Activated CD4-positive, alpha-beta T cell treated with anti-CD3 and anti-CD28 coated beads, Interleukin-2, amount 10 ng/mL, durations not matched to agents 24 days and 14 days (primary cell): ENCODE measurements at regions not wholly inside any gene's neighbourhood (a gene's known extent, or its start where the extent isn't known, plus 50 kb on each side); places are given as distances from the start of the nearest gene placed in this dataset.

Experiments
- DNase-seq: peaks from one replicate; pipeline ENCODE4 v3.0.0; 2022
- H3K27ac Mint-ChIP-seq: one replicate; pipeline ENCODE4 v1.8.0; 2022; ENCODE audit warnings: mild to moderate bottlenecking, mixed read lengths
- H3K27me3 Mint-ChIP-seq: one replicate; pipeline ENCODE4 v1.8.0; 2022; ENCODE audit warnings: mixed read lengths
- H3K36me3 Mint-ChIP-seq: one replicate; pipeline ENCODE4 v1.8.0; 2022; ENCODE audit warnings: low read depth, mild to moderate bottlenecking, mixed read lengths
- H3K4me1 Mint-ChIP-seq: one replicate; pipeline ENCODE4 v1.8.0; 2021; ENCODE audit warnings: mixed read lengths
- H3K4me3 Mint-ChIP-seq: one replicate; pipeline ENCODE4 v1.8.0; 2022; ENCODE audit warnings: mild to moderate bottlenecking, moderate library complexity, mixed read lengths
- H3K9me3 Mint-ChIP-seq: one replicate; pipeline ENCODE4 v1.8.0; 2021; ENCODE audit warnings: mixed read lengths
- intact Hi-C: fragments of 100-400 bp; cut with micrococcal nuclease; formaldehyde crosslinking; loops from one replicate; pipeline ENCODE4 v1.15.1; 2023

GRCh38 chr3:168864107-168865021 is 768.6 kb upstream of the GOLIM4 start:
- no peak for DNase-seq
- Mint-ChIP-seq H3K27ac (no peak overlapping the region), H3K27me3 (no peaks in the 10 kb centered on the region), H3K9me3 (no peaks in the 10 kb centered on the region), H3K36me3 (no peaks in the 10 kb centered on the region), H3K4me3 (no peak overlapping the region), H3K4me1 (no peaks in the 10 kb centered on the region)
- intact Hi-C loops, result loop anchor here (10.0 kb wide), 1 partner anchor 880 kb away; no protein-coding TSS in a partner anchor

GRCh38 chr3:168863561-168863960 is 767.8 kb upstream of the GOLIM4 start:
- intact Hi-C loops, result loop anchor here (10.0 kb wide), 1 partner anchor 881 kb away; no protein-coding TSS in a partner anchor
- H3K9me3 Mint-ChIP-seq, result no peaks in the 10 kb centered on the region
- no peak overlapping the region for H3K4me3 Mint-ChIP-seq
- no peak for DNase-seq
- no peaks in the 10 kb centered on the region for H3K36me3 Mint-ChIP-seq
- H3K27me3 Mint-ChIP-seq, result no peaks in the 10 kb centered on the region
- no peaks in the 10 kb centered on the region for H3K4me1 Mint-ChIP-seq
- no peak overlapping the region for H3K27ac Mint-ChIP-seq

- DNase-seq, result no peak
- Mint-ChIP-seq H3K4me1 (no peaks in the 10 kb centered on the region), H3K4me3 (no peak overlapping the region), H3K36me3 (no peaks in the 10 kb centered on the region), H3K27ac (no peak overlapping the region), H3K27me3 (no peaks in the 10 kb centered on the region), H3K9me3 (no peaks in the 10 kb centered on the region)
- intact Hi-C loops, result loop anchor here (10.0 kb wide), 1 partner anchor 882 kb away; no protein-coding TSS in a partner anchor
These were observed 766.7 kb upstream of the GOLIM4 start for GRCh38 chr3:168862466-168862865.

GRCh38 chr3:168860592-168860991 is 764.9 kb upstream of the GOLIM4 start:
- H3K4me3 Mint-ChIP-seq, result no peak overlapping the region
- H3K9me3 Mint-ChIP-seq, result no peaks in the 10 kb centered on the region
- no peak overlapping the region for H3K27ac Mint-ChIP-seq
- no peaks in the 10 kb centered on the region for H3K36me3 Mint-ChIP-seq
- H3K4me1 Mint-ChIP-seq, result no peaks in the 10 kb centered on the region
- H3K27me3 Mint-ChIP-seq, result no peaks in the 10 kb centered on the region
- intact Hi-C loops, result loop anchor here (10.0 kb wide), 1 partner anchor 884 kb away; no protein-coding TSS in a partner anchor
- no peak for DNase-seq

- no peaks in the 10 kb centered on the region for H3K27me3 Mint-ChIP-seq
- intact Hi-C loops, result loop anchor here (10.0 kb wide), 1 partner anchor 885 kb away; no protein-coding TSS in a partner anchor
- no peaks in the 10 kb centered on the region for H3K36me3 Mint-ChIP-seq
- H3K9me3 Mint-ChIP-seq, result no peaks in the 10 kb centered on the region
- H3K4me1 Mint-ChIP-seq, result no peaks in the 10 kb centered on the region
- no peak overlapping the region for H3K4me3 Mint-ChIP-seq
- DNase-seq, result no peak
- H3K27ac Mint-ChIP-seq, result no peak overlapping the region
These were observed 764.3 kb upstream of the GOLIM4 start for GRCh38 chr3:168860028-168860427.

- no peaks in the 10 kb centered on the region for H3K36me3 Mint-ChIP-seq
- H3K4me3 Mint-ChIP-seq, result no peak overlapping the region
- no peaks in the 10 kb centered on the region for H3K27me3 Mint-ChIP-seq
- H3K27ac Mint-ChIP-seq, result no peak overlapping the region
- DNase-seq, result no peak
- H3K4me1 Mint-ChIP-seq, result no peaks in the 10 kb centered on the region
- intact Hi-C loops, result no loop called here
- H3K9me3 Mint-ChIP-seq, result no peaks in the 10 kb centered on the region
These were observed 763.9 kb upstream of the GOLIM4 start for GRCh38 chr3:168859574-168859973.

GRCh38 chr3:168859143-168859542 is 763.4 kb upstream of the GOLIM4 start:
- no peaks in the 10 kb centered on the region for H3K27me3 Mint-ChIP-seq
- H3K27ac Mint-ChIP-seq, result no peak overlapping the region
- H3K4me3 Mint-ChIP-seq, result no peak overlapping the region
- no peak for DNase-seq
- no peaks in the 10 kb centered on the region for H3K36me3 Mint-ChIP-seq
- intact Hi-C loops, result no loop called here
- H3K9me3 Mint-ChIP-seq, result no peaks in the 10 kb centered on the region
- H3K4me1 Mint-ChIP-seq, result no peaks in the 10 kb centered on the region

GRCh38 chr3:168858327-168858726 is 762.6 kb upstream of the GOLIM4 start:
- Mint-ChIP-seq H3K9me3 (no peaks in the 10 kb centered on the region), H3K4me3 (no peak overlapping the region), H3K4me1 (no peaks in the 10 kb centered on the region), H3K27me3 (no peaks in the 10 kb centered on the region), H3K27ac (no peak overlapping the region), H3K36me3 (no peaks in the 10 kb centered on the region)
- no peak for DNase-seq
- intact Hi-C loops, result no loop called here

- DNase-seq, result no peak
- intact Hi-C loops, result no loop called here
- Mint-ChIP-seq H3K4me1 (no peaks in the 10 kb centered on the region), H3K36me3 (no peaks in the 10 kb centered on the region), H3K27me3 (peaks cover 2% of the 10 kb centered on the region), H3K4me3 (no peak overlapping the region), H3K27ac (no peak overlapping the region), H3K9me3 (no peaks in the 10 kb centered on the region)
These were observed 754.4 kb upstream of the GOLIM4 start for GRCh38 chr3:168850109-168850508.

- Mint-ChIP-seq H3K27ac (no peak overlapping the region), H3K27me3 (peaks cover 2% of the 10 kb centered on the region), H3K9me3 (no peaks in the 10 kb centered on the region), H3K4me3 (no peak overlapping the region), H3K4me1 (no peaks in the 10 kb centered on the region), H3K36me3 (no peaks in the 10 kb centered on the region)
- intact Hi-C loops, result loop anchor here (2.0 to 10.0 kb wide), 2 partner anchors 333 to 801 kb away; no protein-coding TSS in a partner anchor
- DNase-seq, result no peak
These were observed 751.7 kb upstream of the GOLIM4 start for GRCh38 chr3:168847291-168847883.

GRCh38 chr3:168844894-168845482 is 749.3 kb upstream of the GOLIM4 start:
- no peaks in the 10 kb centered on the region for H3K4me1 Mint-ChIP-seq

GRCh38 chr3:168844472-168844871 is 748.7 kb upstream of the GOLIM4 start:
- intact Hi-C loops, result loop anchor here (10.0 kb wide), 1 partner anchor 330 kb away; no protein-coding TSS in a partner anchor
- H3K4me1 Mint-ChIP-seq, result no peaks in the 10 kb centered on the region

More at GRCh38 chr3:168844894-168845482, 749.3 kb upstream of the GOLIM4 start:
- Mint-ChIP-seq H3K9me3 (no peaks in the 10 kb centered on the region), H3K4me3 (no peak overlapping the region), H3K27ac (no peak overlapping the region), H3K27me3 (peaks cover 2% of the 10 kb centered on the region), H3K36me3 (no peaks in the 10 kb centered on the region)
- intact Hi-C loops, result loop anchor here (10.0 kb wide), 1 partner anchor 330 kb away; no protein-coding TSS in a partner anchor
- no peak for DNase-seq

GRCh38 chr3:168843481-168843880 is 747.8 kb upstream of the GOLIM4 start:
- H3K4me3 Mint-ChIP-seq, result no peak overlapping the region
- H3K27ac Mint-ChIP-seq, result no peak overlapping the region
- peaks cover 2% of the 10 kb centered on the region for H3K27me3 Mint-ChIP-seq
- H3K36me3 Mint-ChIP-seq, result no peaks in the 10 kb centered on the region
- no peaks in the 10 kb centered on the region for H3K4me1 Mint-ChIP-seq
- no peak for DNase-seq
- H3K9me3 Mint-ChIP-seq, result no peaks in the 10 kb centered on the region
- intact Hi-C loops, result loop anchor here (10.0 kb wide), 1 partner anchor 329 kb away; no protein-coding TSS in a partner anchor

More at GRCh38 chr3:168844472-168844871, 748.7 kb upstream of the GOLIM4 start:
- H3K27ac Mint-ChIP-seq, result no peak overlapping the region
- H3K36me3 Mint-ChIP-seq, result no peaks in the 10 kb centered on the region
- peaks cover 2% of the 10 kb centered on the region for H3K27me3 Mint-ChIP-seq
- no peak for DNase-seq
- H3K4me3 Mint-ChIP-seq, result no peak overlapping the region
- H3K9me3 Mint-ChIP-seq, result no peaks in the 10 kb centered on the region
